Neural cell (in vitro differentiated cells): ENCODE measurements at regions not wholly inside any gene's neighbourhood (a gene's known extent, or its start where the extent isn't known, plus 50 kb on each side); places are given as distances from the start of the nearest gene placed in this dataset.

Experiments used
- H2AFZ ChIP-seq: fragments of 200-600, 300-800 bp; sonication (generic), shearing (Covaris generic); 2 replicates; pipeline ENCODE4 v1.6.0; 2014; ENCODE audit warnings: low read depth, mild to moderate bottlenecking, antibody characterized with exemption, low read length, moderate library complexity
- H3F3A ChIP-seq: fragments of 200-600 bp; shearing (Covaris generic); 2 replicates; pipeline ENCODE4 v1.6.1; 2016; ENCODE audit warnings: mild to moderate bottlenecking, moderate library complexity, mixed read lengths, antibody characterized with exemption, low read length; ENCODE audit not compliant: insufficient read depth, poor library complexity, severe bottlenecking
- H3K27ac ChIP-seq: fragments of 200-600, 300-800 bp; sonication (generic), shearing (Covaris generic); 2 replicates; pipeline ENCODE4 v1.5.1; 2014; ENCODE audit warnings: mild to moderate bottlenecking, low read length, moderate library complexity
- H3K27me3 ChIP-seq: fragments of 300-800, 200-600 bp; sonication (generic), shearing (Covaris generic); 2 replicates; pipeline ENCODE4 v1.6.0; 2014; ENCODE audit warnings: mild to moderate bottlenecking, low read depth, low read length, moderate library complexity; ENCODE audit not compliant: insufficient read depth
- H3K36me3 ChIP-seq: fragments of 300-800, 200-600 bp; sonication (generic), shearing (Covaris generic); 2 replicates; pipeline ENCODE4 v1.5.1; 2014; ENCODE audit warnings: mild to moderate bottlenecking, antibody characterized with exemption, low read length, moderate library complexity; ENCODE audit not compliant: insufficient read depth
- H3K4me2 ChIP-seq: fragments of 300-800, 200-600 bp; sonication (generic), shearing (Covaris generic); 2 replicates; pipeline ENCODE4 v1.6.0; 2014; ENCODE audit warnings: mild to moderate bottlenecking, low read length
- H3K4me3 ChIP-seq: fragments of 300-800, 200-600 bp; sonication (generic), shearing (Covaris generic); 2 replicates; pipeline ENCODE4 v1.5.1; 2014; ENCODE audit warnings: mild to moderate bottlenecking, low read length, moderate library complexity
- H3K79me2 ChIP-seq: fragments of 200-600 bp; shearing (Covaris generic); replicated peaks from 2 replicates; pipeline ENCODE4 v1.6.0; 2014; ENCODE audit warnings: mild to moderate bottlenecking, low read length, moderate library complexity; ENCODE audit not compliant: insufficient read depth
- H3K9ac ChIP-seq: fragments of 300-800, 200-600 bp; sonication (generic), shearing (Covaris generic); 2 replicates; pipeline ENCODE4 v1.6.1; 2016; ENCODE audit warnings: mild to moderate bottlenecking, low read length, mixed read lengths
- H3K9me2 ChIP-seq: fragments of 200-600 bp; shearing (Covaris generic); 2 replicates; pipeline ENCODE4 v1.6.1; 2016; ENCODE audit warnings: mild to moderate bottlenecking, low read length, mixed read lengths; ENCODE audit not compliant: insufficient read depth
- H3K9me3 ChIP-seq: fragments of 200-600, 300-800 bp; sonication (generic), shearing (Covaris generic); 2 replicates; pipeline ENCODE4 v1.6.1; 2016; ENCODE audit warnings: mild to moderate bottlenecking, mixed run types, low read length, moderate library complexity, mixed read lengths
- H4K20me1 ChIP-seq: fragments of 200-600 bp; shearing (Covaris generic); 2 replicates; pipeline ENCODE4 v1.6.1; 2016; ENCODE audit warnings: mild to moderate bottlenecking, mixed run types; ENCODE audit not compliant: insufficient read depth
- CTCF ChIP-seq: fragments of 450-650 bp; IDR thresholded peaks from 2 replicates; pipeline ENCODE4 v1.5.1; 2014; ENCODE audit warnings: antibody characterized with exemption, mild to moderate bottlenecking, moderate library complexity; ENCODE audit not compliant: poor library complexity, severe bottlenecking
- EP300 ChIP-seq: fragments of 450-650 bp; conservative IDR thresholded peaks from 2 replicates; pipeline ENCODE4 v1.6.1; 2014; ENCODE audit warnings: antibody characterized with exemption, mild to moderate bottlenecking, moderate library complexity; ENCODE audit not compliant: poor library complexity, severe bottlenecking
- EZH2 ChIP-seq: fragments of 200-600, 300-800 bp; shearing (Covaris generic), sonication (generic); IDR thresholded peaks from 2 replicates; pipeline ENCODE4 v1.6.1; 2014; ENCODE audit warnings: antibody characterized with exemption, low read length, borderline replicate concordance, mild to moderate bottlenecking; ENCODE audit not compliant: insufficient read depth, poor library complexity, severe bottlenecking
- MXI1 ChIP-seq: fragments of 450-650 bp; conservative IDR thresholded peaks from 2 replicates; pipeline ENCODE4 v1.6.1; 2014; ENCODE audit warnings: antibody characterized with exemption, mild to moderate bottlenecking; ENCODE audit not compliant: poor library complexity, severe bottlenecking
- POLR2AphosphoS5 ChIP-seq: IDR thresholded peaks from 2 replicates; pipeline ENCODE4 v1.6.1; 2012
- RAD21 ChIP-seq: fragments of 450-650 bp; conservative IDR thresholded peaks from 2 replicates; pipeline ENCODE4 v1.6.1; 2014; ENCODE audit warnings: antibody characterized with exemption, mild to moderate bottlenecking, moderate library complexity
- SMC3 ChIP-seq: fragments of 450-650 bp; conservative IDR thresholded peaks from 2 replicates; pipeline ENCODE4 v1.6.1; 2014; ENCODE audit warnings: antibody characterized with exemption, mild to moderate bottlenecking, moderate library complexity; ENCODE audit not compliant: poor library complexity
- TAF1 ChIP-seq: IDR thresholded peaks from 2 replicates; pipeline ENCODE4 v1.6.1; 2012; ENCODE audit warnings: low read depth
- TF ChIP-seq, protein P1 (sequence below): IDR thresholded peaks from 2 replicates; pipeline ENCODE4 v1.6.1; 2012; ENCODE audit warnings: borderline replicate concordance

GRCh38 chr11:15865212-15865987, 490.9 kb downstream of the SOX6 start:
- Histone ChIP-seq H3K4me3 (no peak overlapping the region), H3K79me2 (no peaks in the 10 kb centered on the region), H3K9me3 (no peaks in the 10 kb centered on the region), H4K20me1 (no peaks in the 10 kb centered on the region), H3K36me3 (no peaks in the 10 kb centered on the region), H3K4me2 (no peak overlapping the region), H3K9me2 (no peaks in the 10 kb centered on the region), H3F3A (no peaks in the 10 kb centered on the region), H3K27ac (no peak overlapping the region), H3K9ac (no peak overlapping the region), H3K27me3 (no peaks in the 10 kb centered on the region), H2AFZ (no peak overlapping the region)
- no peak for TF ChIP-seq MXI1

DNA sequence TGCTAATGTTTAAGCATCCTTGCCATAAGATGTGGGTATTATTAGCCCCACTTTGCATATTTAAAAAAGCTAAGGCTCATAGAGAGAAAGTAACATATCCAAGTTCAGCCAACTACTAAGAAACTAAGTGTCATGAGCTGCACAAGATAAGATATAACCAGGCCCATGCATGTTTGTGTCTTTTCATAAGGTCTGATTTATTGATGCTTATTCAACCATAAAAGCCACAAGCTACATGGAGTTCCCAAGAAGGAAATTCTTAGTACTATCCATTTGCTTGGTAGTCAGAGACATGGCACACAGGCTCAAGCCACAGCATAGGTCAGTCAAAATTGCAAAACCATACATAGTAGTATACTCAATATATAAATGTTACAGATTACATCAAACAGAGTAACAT, 488.5 kb downstream of the SOX6 start:
- Histone ChIP-seq H3K27ac (no peak overlapping the region), H3K9me2 (no peaks in the 10 kb centered on the region), H3K79me2 (no peaks in the 10 kb centered on the region), H3K9me3 (no peaks in the 10 kb centered on the region), H3F3A (no peaks in the 10 kb centered on the region), H3K27me3 (no peaks in the 10 kb centered on the region), H3K4me3 (no peak overlapping the region), H2AFZ (no peak overlapping the region), H3K36me3 (no peaks in the 10 kb centered on the region), H3K4me2 (no peak overlapping the region), H4K20me1 (no peaks in the 10 kb centered on the region), H3K9ac (no peak overlapping the region)
- TF ChIP-seq RAD21: no peak
- no peak for TF ChIP-seq TAF1
- TF ChIP-seq MXI1: no peak
- no peak for TF ChIP-seq EZH2
- no peak for TF ChIP-seq POLR2AphosphoS5
- TF ChIP-seq EP300: no peak

- Histone ChIP-seq H3K27ac (no peak overlapping the region), H3K36me3 (no peaks in the 10 kb centered on the region), H3K79me2 (no peaks in the 10 kb centered on the region)
Measured at GRCh38 chr11:15870911-15871310, 485.4 kb downstream of the SOX6 start.

More at GRCh38 chr11:15870911-15871310, 485.4 kb downstream of the SOX6 start:
- H3K9ac ChIP-seq: no peak overlapping the region
- TF ChIP-seq EP300 (no peak), EZH2 (no peak), RAD21 (no peak), CTCF (no peak), TAF1 (no peak), SMC3 (no peak), MXI1 (no peak), POLR2AphosphoS5 (no peak)
- TF ChIP-seq, protein P1, sequence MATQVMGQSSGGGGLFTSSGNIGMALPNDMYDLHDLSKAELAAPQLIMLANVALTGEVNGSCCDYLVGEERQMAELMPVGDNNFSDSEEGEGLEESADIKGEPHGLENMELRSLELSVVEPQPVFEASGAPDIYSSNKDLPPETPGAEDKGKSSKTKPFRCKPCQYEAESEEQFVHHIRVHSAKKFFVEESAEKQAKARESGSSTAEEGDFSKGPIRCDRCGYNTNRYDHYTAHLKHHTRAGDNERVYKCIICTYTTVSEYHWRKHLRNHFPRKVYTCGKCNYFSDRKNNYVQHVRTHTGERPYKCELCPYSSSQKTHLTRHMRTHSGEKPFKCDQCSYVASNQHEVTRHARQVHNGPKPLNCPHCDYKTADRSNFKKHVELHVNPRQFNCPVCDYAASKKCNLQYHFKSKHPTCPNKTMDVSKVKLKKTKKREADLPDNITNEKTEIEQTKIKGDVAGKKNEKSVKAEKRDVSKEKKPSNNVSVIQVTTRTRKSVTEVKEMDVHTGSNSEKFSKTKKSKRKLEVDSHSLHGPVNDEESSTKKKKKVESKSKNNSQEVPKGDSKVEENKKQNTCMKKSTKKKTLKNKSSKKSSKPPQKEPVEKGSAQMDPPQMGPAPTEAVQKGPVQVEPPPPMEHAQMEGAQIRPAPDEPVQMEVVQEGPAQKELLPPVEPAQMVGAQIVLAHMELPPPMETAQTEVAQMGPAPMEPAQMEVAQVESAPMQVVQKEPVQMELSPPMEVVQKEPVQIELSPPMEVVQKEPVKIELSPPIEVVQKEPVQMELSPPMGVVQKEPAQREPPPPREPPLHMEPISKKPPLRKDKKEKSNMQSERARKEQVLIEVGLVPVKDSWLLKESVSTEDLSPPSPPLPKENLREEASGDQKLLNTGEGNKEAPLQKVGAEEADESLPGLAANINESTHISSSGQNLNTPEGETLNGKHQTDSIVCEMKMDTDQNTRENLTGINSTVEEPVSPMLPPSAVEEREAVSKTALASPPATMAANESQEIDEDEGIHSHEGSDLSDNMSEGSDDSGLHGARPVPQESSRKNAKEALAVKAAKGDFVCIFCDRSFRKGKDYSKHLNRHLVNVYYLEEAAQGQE: no peak
- H3K27me3 ChIP-seq: no peaks in the 10 kb centered on the region
- H3K4me2 ChIP-seq: no peak overlapping the region
- H4K20me1 ChIP-seq: no peaks in the 10 kb centered on the region
- no peak overlapping the region for H3K4me3 ChIP-seq
- H2AFZ ChIP-seq: no peak overlapping the region
- H3K9me2 ChIP-seq: no peaks in the 10 kb centered on the region
- no peaks in the 10 kb centered on the region for H3K9me3 ChIP-seq
- H3F3A ChIP-seq: no peaks in the 10 kb centered on the region
